ENCODE measurements at regions not wholly inside any gene's neighbourhood (a gene's known extent, or its start where the extent isn't known, plus 50 kb on each side); places are given as distances from the start of the nearest gene placed in this dataset.
"Not testable (repeated sequence)": the region's sequence is repeated elsewhere in the genome, so short reads cannot be mapped to it uniquely, and the experiment has no call there.

DNA sequence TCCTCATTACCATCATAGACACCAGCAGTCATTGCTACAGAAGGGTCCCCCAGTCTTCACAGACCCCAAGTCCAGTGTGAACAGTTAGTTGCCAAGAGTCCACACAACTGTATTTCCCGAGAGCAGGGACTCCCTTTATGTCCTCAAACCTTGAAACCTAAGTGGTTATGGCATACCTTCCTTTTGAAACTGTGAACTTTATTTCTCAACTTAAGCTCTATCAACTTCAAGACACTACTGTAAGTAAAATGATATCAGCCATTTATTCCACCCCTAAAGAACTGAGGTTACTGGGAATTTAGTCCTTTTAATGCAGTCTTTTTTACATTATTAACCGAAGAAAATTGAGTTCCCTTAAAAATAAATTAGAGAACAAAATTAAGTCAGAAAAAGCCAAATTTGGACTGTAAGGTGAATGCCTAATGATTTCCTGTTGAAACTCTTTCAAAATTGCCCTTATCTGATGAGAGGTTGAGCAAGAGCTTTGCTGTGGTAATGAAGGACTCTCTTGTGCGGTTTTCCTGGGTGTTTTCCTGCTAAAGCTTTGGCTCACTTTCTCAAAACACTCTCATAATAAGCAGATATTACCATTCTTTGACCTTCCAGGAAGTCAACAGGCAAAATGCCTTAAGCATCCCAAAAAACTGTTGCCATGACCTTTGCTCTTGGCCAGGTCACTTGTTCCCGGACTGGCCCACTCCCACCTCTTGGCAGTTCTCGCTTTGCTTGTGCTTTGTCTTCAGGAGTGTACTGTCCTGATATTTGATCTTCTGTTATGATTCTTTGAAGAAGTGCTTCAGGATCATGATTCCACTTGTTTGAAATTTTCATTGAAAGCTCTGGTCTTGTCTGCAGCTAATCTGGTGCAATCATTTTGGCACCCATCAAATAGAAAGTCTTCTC lies 765.4 kb upstream of the ANO3 start:
- no peaks in the 10 kb centered on the region for H3K9me3 ChIP-seq
- WGBS, 2 donors = 52 to 55% methylated on average over 5 of the region's 5 CpGs
- no peaks in the 10 kb centered on the region for H3K27me3 ChIP-seq
- no peaks in the 10 kb centered on the region for H3K4me1 ChIP-seq
- H3K27ac ChIP-seq = no peak overlapping the region
- H3K36me3 ChIP-seq (ENCODE audit: low read depth, missing control alignments) = no peaks in the 10 kb centered on the region
- intact Hi-C loops (cut with DNase I; ENCODE audit: low total_unique reads) = no loop called here
- no peak overlapping the region for H3K4me3 ChIP-seq
- DNase-seq = peak; percentile 17
- no peak for TF ChIP-seq POLR2A (IDR thresholded peaks at IDR 0.05)
- TF ChIP-seq, protein P1, sequence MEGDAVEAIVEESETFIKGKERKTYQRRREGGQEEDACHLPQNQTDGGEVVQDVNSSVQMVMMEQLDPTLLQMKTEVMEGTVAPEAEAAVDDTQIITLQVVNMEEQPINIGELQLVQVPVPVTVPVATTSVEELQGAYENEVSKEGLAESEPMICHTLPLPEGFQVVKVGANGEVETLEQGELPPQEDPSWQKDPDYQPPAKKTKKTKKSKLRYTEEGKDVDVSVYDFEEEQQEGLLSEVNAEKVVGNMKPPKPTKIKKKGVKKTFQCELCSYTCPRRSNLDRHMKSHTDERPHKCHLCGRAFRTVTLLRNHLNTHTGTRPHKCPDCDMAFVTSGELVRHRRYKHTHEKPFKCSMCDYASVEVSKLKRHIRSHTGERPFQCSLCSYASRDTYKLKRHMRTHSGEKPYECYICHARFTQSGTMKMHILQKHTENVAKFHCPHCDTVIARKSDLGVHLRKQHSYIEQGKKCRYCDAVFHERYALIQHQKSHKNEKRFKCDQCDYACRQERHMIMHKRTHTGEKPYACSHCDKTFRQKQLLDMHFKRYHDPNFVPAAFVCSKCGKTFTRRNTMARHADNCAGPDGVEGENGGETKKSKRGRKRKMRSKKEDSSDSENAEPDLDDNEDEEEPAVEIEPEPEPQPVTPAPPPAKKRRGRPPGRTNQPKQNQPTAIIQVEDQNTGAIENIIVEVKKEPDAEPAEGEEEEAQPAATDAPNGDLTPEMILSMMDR (IDR thresholded peaks at IDR 0.05) = no peak

DNA sequence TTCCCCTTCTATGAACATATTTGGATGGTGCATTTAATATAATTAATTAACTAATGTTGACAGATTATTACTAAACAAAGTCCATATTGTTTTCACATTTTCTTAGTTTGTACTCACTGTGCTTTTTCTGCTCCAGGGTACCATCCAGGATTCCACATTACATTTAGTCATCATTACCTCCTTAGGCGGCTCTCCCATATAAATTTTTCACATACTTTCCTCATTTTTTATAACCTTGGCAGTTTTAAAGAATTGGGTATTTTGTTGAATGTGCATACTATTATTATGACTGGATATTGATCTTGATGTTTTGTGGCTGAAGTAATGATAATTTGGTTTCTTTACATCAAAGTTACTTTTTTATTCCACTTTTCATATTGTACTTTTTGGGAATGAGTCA lies 755.6 kb upstream of the ANO3 start:
- intact Hi-C loops (cut with DNase I; ENCODE audit: low total_unique reads) = no loop called here
- WGBS, 2 donors = 91 to 92% methylated on average over 1 of the region's 1 CpG
- H3K27ac ChIP-seq = no peak overlapping the region
- H3K27me3 ChIP-seq = no peaks in the 10 kb centered on the region
- H3K4me1 ChIP-seq = no peaks in the 10 kb centered on the region
- no peaks in the 10 kb centered on the region for H3K36me3 ChIP-seq (ENCODE audit: low read depth, missing control alignments)
- no peak for DNase-seq
- no peak overlapping the region for H3K4me3 ChIP-seq
- TF ChIP-seq, protein P1 (IDR thresholded peaks at IDR 0.05) = no peak
- no peak for TF ChIP-seq POLR2A (IDR thresholded peaks at IDR 0.05)
- H3K9me3 ChIP-seq = no peaks in the 10 kb centered on the region

DNA sequence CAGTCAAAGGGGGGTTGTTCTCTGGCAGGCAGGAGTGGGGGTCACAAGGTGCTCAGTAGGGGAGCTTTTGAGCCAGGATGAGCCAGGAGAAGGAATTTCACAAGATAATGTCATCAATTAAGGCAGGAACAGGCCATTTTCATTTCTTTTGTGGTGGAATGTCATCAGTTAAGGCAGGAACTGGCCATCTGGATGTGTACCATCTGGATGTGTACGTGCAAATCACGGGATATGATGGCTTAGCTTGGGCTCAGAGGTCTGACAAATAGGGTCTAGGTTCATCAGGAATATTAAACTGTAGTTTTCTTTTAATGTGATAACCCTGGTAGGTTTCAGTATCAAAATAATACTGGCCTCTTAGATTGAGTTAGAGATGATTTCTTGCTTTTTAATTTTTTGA lies 752.4 kb upstream of the ANO3 start:
- H3K36me3 ChIP-seq (ENCODE audit: low read depth, missing control alignments); H3K4me1 ChIP-seq; DNase-seq; intact Hi-C loops (cut with DNase I; ENCODE audit: low total_unique reads); H3K4me3 ChIP-seq; H3K27me3 ChIP-seq; H3K27ac ChIP-seq; H3K9me3 ChIP-seq: not testable (repeated sequence)
- WGBS, 2 donors = 40 to 50% methylated on average over 2 of the region's 2 CpGs

DNA sequence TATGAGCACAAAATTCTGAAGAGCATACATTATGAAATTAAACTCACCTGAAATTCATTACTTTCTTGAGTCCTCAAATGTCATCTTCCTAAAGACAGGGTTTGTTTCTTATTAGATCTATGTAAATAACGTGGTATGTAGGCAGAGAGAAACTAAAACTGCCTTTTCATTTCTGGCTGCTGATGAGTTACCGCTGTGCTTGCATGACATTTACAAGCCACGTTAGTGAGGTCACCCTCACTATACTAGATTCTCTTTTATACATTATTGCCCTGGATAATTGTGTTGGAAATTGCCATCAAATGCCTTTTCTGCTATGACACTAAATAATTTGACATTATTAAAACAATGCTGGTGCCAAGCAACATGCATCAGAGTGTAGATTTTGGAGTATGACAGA lies 748.3 kb upstream of the ANO3 start:
- WGBS, 2 donors = 65 to 67% methylated on average over 3 of the region's 3 CpGs
- intact Hi-C loops (cut with DNase I; ENCODE audit: low total_unique reads) = no loop called here
- no peak for TF ChIP-seq POLR2A (IDR thresholded peaks at IDR 0.05)
- TF ChIP-seq, protein P1 (IDR thresholded peaks at IDR 0.05) = no peak
- Histone ChIP-seq H3K4me3 (no peak overlapping the region), H3K9me3 (no peaks in the 10 kb centered on the region), H3K4me1 (no peaks in the 10 kb centered on the region), H3K36me3 (ENCODE audit: low read depth, missing control alignments) (no peaks in the 10 kb centered on the region), H3K27me3 (no peaks in the 10 kb centered on the region), H3K27ac (no peak overlapping the region)
- DNase-seq = no peak

DNA sequence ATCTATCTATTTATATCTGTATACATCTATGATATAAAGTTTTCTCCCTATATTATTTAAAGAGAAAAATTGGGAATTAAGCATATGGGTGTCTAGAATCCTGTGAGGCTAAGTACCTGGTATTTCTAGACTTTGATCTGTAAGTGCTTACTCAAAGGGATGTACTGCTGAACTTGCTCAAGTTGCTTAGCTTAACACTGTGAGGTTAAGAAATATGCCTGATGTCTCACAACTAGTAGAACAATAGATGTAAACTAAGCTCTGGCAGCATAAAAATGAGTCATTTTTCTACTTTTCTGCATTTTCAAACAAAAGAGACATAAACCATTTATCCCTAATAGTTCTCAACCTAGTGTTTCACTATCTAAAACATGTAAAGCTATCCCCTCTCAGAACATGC lies 744.4 kb upstream of the ANO3 start:
- no peak for DNase-seq
- H3K27me3 ChIP-seq = no peaks in the 10 kb centered on the region
- H3K36me3 ChIP-seq (ENCODE audit: low read depth, missing control alignments) = no peaks in the 10 kb centered on the region
- no peaks in the 10 kb centered on the region for H3K9me3 ChIP-seq
- intact Hi-C loops (cut with DNase I; ENCODE audit: low total_unique reads) = no loop called here
- TF ChIP-seq, protein P1 (IDR thresholded peaks at IDR 0.05) = no peak
- TF ChIP-seq POLR2A (IDR thresholded peaks at IDR 0.05) = no peak
- no peaks in the 10 kb centered on the region for H3K4me1 ChIP-seq
- no peak overlapping the region for H3K4me3 ChIP-seq
- no peak overlapping the region for H3K27ac ChIP-seq
